Mammary epithelial cell (primary cell): ENCODE measurements at regions not wholly inside any gene's neighbourhood (a gene's known extent, or its start where the extent isn't known, plus 50 kb on each side); places are given as distances from the start of the nearest gene placed in this dataset.

ENCODE experiments used
- CTCF ChIP-seq, 2 donors: IDR thresholded peaks in 1 of 2; conservative IDR thresholded peaks in 1 of 2; 2 replicates each; pipeline ENCODE4 v1.5.1; 2011 to 2012; ENCODE audit warnings: inconsistent platforms in 2 of 2, low read length in 2 of 2, mild to moderate bottlenecking in 2 of 2, control low read depth in 1 of 2, low read depth in 1 of 2; ENCODE audit not compliant: insufficient read depth in 1 of 2; ENCODE audit errors: extremely low read depth in 1 of 2
- EZH2 ChIP-seq: IDR thresholded peaks from 2 replicates; pipeline ENCODE4 v1.6.1; 2012; ENCODE audit warnings: low read length, inconsistent platforms, borderline replicate concordance

DNA sequence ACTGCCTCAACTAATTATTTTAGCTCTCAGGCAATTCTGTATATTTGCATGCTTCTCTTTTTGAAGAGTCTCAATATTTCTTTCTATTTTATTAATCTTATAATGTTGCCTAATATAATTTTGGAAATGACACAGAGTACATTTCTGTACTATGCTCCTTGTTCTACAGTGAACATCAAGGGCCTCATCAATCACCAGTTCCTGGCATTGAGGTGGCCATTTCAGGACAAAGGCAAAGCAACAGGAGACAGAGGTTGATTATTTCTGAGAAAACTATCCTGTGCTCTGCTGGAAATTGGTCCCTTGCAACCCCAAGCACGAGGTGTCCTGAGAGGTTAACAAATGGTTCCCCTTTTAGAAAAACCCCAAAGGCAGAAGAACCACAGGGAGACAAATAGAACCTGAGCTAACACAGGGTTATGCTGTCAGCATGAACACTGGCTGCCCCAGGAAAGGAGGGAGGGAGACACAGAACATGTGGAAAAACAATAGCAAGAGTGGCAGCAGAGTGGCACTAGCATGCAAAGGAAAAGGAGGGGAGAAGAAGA is 63.9 kb upstream of the VAV3 start:
- no peak for TF ChIP-seq CTCF (conservative IDR thresholded peaks at IDR 0.05 in 1 of 2, IDR thresholded peaks at IDR 0.05 in 1 of 2; ENCODE audit: extremely low read depth in 1 of 2, insufficient read depth in 1 of 2, low read depth in 1 of 2, low read length in 2 of 2)
- TF ChIP-seq EZH2: no peak
